ENCODE measurements at regions not wholly inside any gene's neighbourhood (a gene's known extent, or its start where the extent isn't known, plus 50 kb on each side); places are given as distances from the start of the nearest gene placed in this dataset.

DNA sequence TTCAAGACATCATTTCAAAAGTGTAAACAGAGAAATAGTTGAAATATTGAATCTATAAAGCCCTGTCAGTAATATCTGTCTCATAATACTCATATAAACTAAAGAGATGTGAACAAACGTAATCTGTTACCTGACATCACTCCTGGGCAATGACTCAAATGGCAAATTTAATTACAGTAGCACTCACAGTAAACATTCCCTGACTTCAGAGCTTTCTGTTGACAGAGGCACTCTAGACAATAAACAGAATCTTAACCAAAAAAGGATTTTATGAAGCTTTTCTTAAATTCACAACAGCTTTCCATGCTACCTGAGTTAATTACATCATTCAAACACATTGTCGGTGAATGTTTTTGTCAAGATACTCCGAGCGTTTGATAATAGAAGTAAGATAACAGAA is 128.1 kb upstream of the PDE1A start (continued):
- TF ChIP-seq, protein P1, sequence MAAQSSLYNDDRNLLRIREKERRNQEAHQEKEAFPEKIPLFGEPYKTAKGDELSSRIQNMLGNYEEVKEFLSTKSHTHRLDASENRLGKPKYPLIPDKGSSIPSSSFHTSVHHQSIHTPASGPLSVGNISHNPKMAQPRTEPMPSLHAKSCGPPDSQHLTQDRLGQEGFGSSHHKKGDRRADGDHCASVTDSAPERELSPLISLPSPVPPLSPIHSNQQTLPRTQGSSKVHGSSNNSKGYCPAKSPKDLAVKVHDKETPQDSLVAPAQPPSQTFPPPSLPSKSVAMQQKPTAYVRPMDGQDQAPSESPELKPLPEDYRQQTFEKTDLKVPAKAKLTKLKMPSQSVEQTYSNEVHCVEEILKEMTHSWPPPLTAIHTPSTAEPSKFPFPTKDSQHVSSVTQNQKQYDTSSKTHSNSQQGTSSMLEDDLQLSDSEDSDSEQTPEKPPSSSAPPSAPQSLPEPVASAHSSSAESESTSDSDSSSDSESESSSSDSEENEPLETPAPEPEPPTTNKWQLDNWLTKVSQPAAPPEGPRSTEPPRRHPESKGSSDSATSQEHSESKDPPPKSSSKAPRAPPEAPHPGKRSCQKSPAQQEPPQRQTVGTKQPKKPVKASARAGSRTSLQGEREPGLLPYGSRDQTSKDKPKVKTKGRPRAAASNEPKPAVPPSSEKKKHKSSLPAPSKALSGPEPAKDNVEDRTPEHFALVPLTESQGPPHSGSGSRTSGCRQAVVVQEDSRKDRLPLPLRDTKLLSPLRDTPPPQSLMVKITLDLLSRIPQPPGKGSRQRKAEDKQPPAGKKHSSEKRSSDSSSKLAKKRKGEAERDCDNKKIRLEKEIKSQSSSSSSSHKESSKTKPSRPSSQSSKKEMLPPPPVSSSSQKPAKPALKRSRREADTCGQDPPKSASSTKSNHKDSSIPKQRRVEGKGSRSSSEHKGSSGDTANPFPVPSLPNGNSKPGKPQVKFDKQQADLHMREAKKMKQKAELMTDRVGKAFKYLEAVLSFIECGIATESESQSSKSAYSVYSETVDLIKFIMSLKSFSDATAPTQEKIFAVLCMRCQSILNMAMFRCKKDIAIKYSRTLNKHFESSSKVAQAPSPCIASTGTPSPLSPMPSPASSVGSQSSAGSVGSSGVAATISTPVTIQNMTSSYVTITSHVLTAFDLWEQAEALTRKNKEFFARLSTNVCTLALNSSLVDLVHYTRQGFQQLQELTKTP (IDR thresholded peaks at IDR 0.05; ENCODE audit: low read depth in 1 of 2, partially characterized antibody in 2 of 2), result no peak
- TF ChIP-seq POLR2H (tag; IDR thresholded peaks at IDR 0.05; ENCODE audit: low read depth), result no peak
- no peak for TF ChIP-seq ZNF696 (CRISPR knock-in tag; conservative IDR thresholded peaks at IDR 0.05)
- TF ChIP-seq POLR2AphosphoS2 (IDR thresholded peaks at IDR 0.05; ENCODE audit: low read length), result no peak
- TF ChIP-seq PHF20 (IDR thresholded peaks at IDR 0.05; ENCODE audit: partially characterized antibody), result no peak
- no peak for TF ChIP-seq SRSF7 (optimal IDR thresholded peaks at IDR 0.05; ENCODE audit: low read depth, low read length)
- TF ChIP-seq NFIC (IDR thresholded peaks at IDR 0.05), result no peak
- TF ChIP-seq, protein P2, sequence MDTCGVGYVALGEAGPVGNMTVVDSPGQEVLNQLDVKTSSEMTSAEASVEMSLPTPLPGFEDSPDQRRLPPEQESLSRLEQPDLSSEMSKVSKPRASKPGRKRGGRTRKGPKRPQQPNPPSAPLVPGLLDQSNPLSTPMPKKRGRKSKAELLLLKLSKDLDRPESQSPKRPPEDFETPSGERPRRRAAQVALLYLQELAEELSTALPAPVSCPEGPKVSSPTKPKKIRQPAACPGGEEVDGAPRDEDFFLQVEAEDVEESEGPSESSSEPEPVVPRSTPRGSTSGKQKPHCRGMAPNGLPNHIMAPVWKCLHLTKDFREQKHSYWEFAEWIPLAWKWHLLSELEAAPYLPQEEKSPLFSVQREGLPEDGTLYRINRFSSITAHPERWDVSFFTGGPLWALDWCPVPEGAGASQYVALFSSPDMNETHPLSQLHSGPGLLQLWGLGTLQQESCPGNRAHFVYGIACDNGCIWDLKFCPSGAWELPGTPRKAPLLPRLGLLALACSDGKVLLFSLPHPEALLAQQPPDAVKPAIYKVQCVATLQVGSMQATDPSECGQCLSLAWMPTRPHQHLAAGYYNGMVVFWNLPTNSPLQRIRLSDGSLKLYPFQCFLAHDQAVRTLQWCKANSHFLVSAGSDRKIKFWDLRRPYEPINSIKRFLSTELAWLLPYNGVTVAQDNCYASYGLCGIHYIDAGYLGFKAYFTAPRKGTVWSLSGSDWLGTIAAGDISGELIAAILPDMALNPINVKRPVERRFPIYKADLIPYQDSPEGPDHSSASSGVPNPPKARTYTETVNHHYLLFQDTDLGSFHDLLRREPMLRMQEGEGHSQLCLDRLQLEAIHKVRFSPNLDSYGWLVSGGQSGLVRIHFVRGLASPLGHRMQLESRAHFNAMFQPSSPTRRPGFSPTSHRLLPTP (IDR thresholded peaks at IDR 0.05; ENCODE audit: borderline replicate concordance, extremely low read depth, insufficient read length), result no peak
- no peak for TF ChIP-seq CBX1 (IDR thresholded peaks at IDR 0.05; ENCODE audit: low read depth)
- TF ChIP-seq CAMTA2 (CRISPR knock-in tag; conservative IDR thresholded peaks at IDR 0.05), result no peak
- no peak for TF ChIP-seq MBD2 (IDR thresholded peaks at IDR 0.05; ENCODE audit: borderline replicate concordance, low read depth)

Measured in K562 (cell line).